HCT116 (cell line): ENCODE measurements at regions not wholly inside any gene's neighbourhood (a gene's known extent, or its start where the extent isn't known, plus 50 kb on each side); places are given as distances from the start of the nearest gene placed in this dataset.

Experiments
- ATAC-seq: fragments of 200-7000 bp; cut with Tn5 transposase; 2 replicates; pipeline ENCODE4 v1.9.1; 2020; ENCODE audit warnings: mild to moderate bottlenecking, moderate library complexity
- BruUV-seq: library from RNA; stranded (reverse); fragments of 400-500 nt; replicated peaks from 2 replicates; lab custom pipeline; 2021; lab: Mats Ljungman, UMichigan
- CTCF ChIA-PET: fragments of 300-600 bp; sonication (Branson Sonifier 250); formaldehyde crosslinking; loops from one replicate; lab custom pipeline; 2021; ENCODE audit warnings: antibody characterized with exemption; lab: Charles Lee
- POLR2A ChIA-PET: fragments of 300-600, 350-600 bp; sonication (Branson Sonifier 250); formaldehyde crosslinking; loops from one replicate; lab custom pipeline; 2021; ENCODE audit warnings: antibody characterized with exemption; lab: Charles Lee
- RAD21 ChIA-PET, 2 experiments: fragments of 300-600 bp; sonication (Branson Sonifier 250); formaldehyde crosslinking; loops; one replicate each; lab custom pipeline; 2023; ENCODE audit warnings: low total read pairs in 2 of 2; ENCODE audit not compliant: uncharacterized antibody in 2 of 2, unreplicated experiment in 2 of 2, low non-redundant PET in 1 of 2; lab: Charles Lee
- DNase-seq: peaks from one replicate; pipeline ENCODE4 v3.0.0-alpha.2; 2010; ENCODE audit warnings: low read depth, low spot score
- H2AFZ ChIP-seq: fragments of 200-600 bp; shearing (Covaris generic), sonication (generic); 2 replicates; pipeline ENCODE4 v1.6.1; 2017; ENCODE audit warnings: low read depth, mixed run types, mixed read lengths, antibody characterized with exemption, low read length; ENCODE audit not compliant: poor library complexity, severe bottlenecking
- H3K27ac ChIP-seq: 2 replicates; pipeline ENCODE4 v1.5.1; 2012; ENCODE audit warnings: low read depth, low read length
- H3K27me3 ChIP-seq: fragments of 200-600 bp; sonication (generic); 2 replicates; pipeline ENCODE4 v1.6.1; 2016; ENCODE audit warnings: mixed run types, low read length, mixed read lengths; ENCODE audit not compliant: insufficient read depth
- H3K36me3 ChIP-seq, 2 experiments: fragments of 200-500 bp in 1 of 2; fragments of 200-600 bp in 1 of 2; sonication (Bioruptor generic) in 1 of 2; sonication (generic) in 1 of 2; 2 replicates each; pipeline versions ENCODE4 v1.5.1 to v1.6.1; 2014 to 2016; ENCODE audit warnings: low read length in 2 of 2, inconsistent platforms in 1 of 2, mixed read lengths in 1 of 2, mixed run types in 1 of 2; ENCODE audit not compliant: insufficient read depth in 2 of 2, control insufficient read depth in 1 of 2
- H3K4me1 ChIP-seq, 2 experiments: fragments of 200-600 bp in 1 of 2; sonication (generic) in 1 of 2; 2 replicates each; pipeline versions ENCODE4 v1.5.1 to v1.6.1; 2012 to 2017; ENCODE audit warnings: low read length in 2 of 2, inconsistent platforms in 1 of 2, mild to moderate bottlenecking in 1 of 2, mixed read lengths in 1 of 2, mixed run types in 1 of 2, moderate library complexity in 1 of 2; ENCODE audit not compliant: insufficient read depth in 2 of 2, control insufficient read depth in 1 of 2
- H3K4me2 ChIP-seq: fragments of 200-600 bp; sonication (generic); 2 replicates; pipeline ENCODE4 v1.6.1; 2017; ENCODE audit warnings: mixed run types, low read length, mixed read lengths
- H3K4me3 ChIP-seq, 2 experiments: fragments of 200-600 bp in 1 of 2; sonication (generic) in 1 of 2; replicated peaks in 1 of 2; 2 replicates each; pipeline ENCODE4 v1.5.1; 2011 to 2016; ENCODE audit warnings: low read length in 2 of 2, control low read depth in 1 of 2, low read depth in 1 of 2, mild to moderate bottlenecking in 1 of 2, mixed read lengths in 1 of 2, mixed run types in 1 of 2
- H3K79me2 ChIP-seq: fragments of 200-600 bp; sonication (generic); 2 replicates; pipeline ENCODE4 v1.6.1; 2017; ENCODE audit warnings: mild to moderate bottlenecking, mixed run types, low read length, moderate library complexity, mixed read lengths; ENCODE audit not compliant: insufficient read depth
- H3K9ac ChIP-seq: fragments of 200-600 bp; sonication (generic); 2 replicates; pipeline ENCODE4 v1.6.1; 2016; ENCODE audit warnings: low read length, mixed read lengths
- H3K9me2 ChIP-seq: fragments of 200-600 bp; sonication (generic), shearing (Covaris generic); 2 replicates; pipeline ENCODE4 v1.6.1; 2017; ENCODE audit warnings: mixed run types, mild to moderate bottlenecking, moderate library complexity; ENCODE audit not compliant: insufficient read depth
- H3K9me3 ChIP-seq, 2 experiments: fragments of 200-500 bp in 1 of 2; fragments of 200-600 bp in 1 of 2; sonication (Bioruptor generic) in 1 of 2; sonication (generic) in 1 of 2; 2 replicates each; pipeline ENCODE4 v1.6.1; 2014 to 2017; ENCODE audit warnings: low read length in 2 of 2, mixed read lengths in 2 of 2, inconsistent platforms in 1 of 2, low read depth in 1 of 2, mild to moderate bottlenecking in 1 of 2, mixed run types in 1 of 2, moderate library complexity in 1 of 2; ENCODE audit not compliant: control insufficient read depth in 1 of 2, insufficient read depth in 1 of 2
- H4K20me1 ChIP-seq: fragments of 200-600 bp; sonication (generic), shearing (Covaris generic); 2 replicates; pipeline ENCODE4 v1.6.1; 2017; ENCODE audit warnings: mixed run types, mild to moderate bottlenecking, moderate library complexity; ENCODE audit not compliant: insufficient read depth
- ATF3 ChIP-seq: IDR thresholded peaks from 2 replicates; pipeline ENCODE4 v1.6.1; 2012
- CBX3 ChIP-seq: IDR thresholded peaks from 2 replicates; pipeline ENCODE4 v1.6.1; 2012; ENCODE audit warnings: low read depth
- CEBPB ChIP-seq: IDR thresholded peaks from 2 replicates; pipeline ENCODE4 v1.6.1; 2012; ENCODE audit warnings: low read depth
- CTCF ChIP-seq, 3 experiments: fragments of 200-600 bp in 1 of 3; sonication (generic) in 1 of 3; IDR thresholded peaks in 2 of 3; conservative IDR thresholded peaks in 1 of 3; 2 replicates each; pipeline ENCODE4 v1.5.1; 2012 to 2017; ENCODE audit warnings: low read depth in 2 of 3, low read length in 2 of 3, antibody characterized with exemption in 1 of 3, borderline replicate concordance in 1 of 3, control low read depth in 1 of 3, mild to moderate bottlenecking in 1 of 3, mixed read lengths in 1 of 3, mixed run types in 1 of 3, moderate library complexity in 1 of 3; ENCODE audit not compliant: insufficient read depth in 1 of 3
- EZH2phosphoT487 ChIP-seq: fragments of 200-600 bp; IDR thresholded peaks from 2 replicates; pipeline ENCODE4 v1.6.1; 2018; ENCODE audit warnings: antibody characterized with exemption, borderline replicate concordance
- JUND ChIP-seq: IDR thresholded peaks from 2 replicates; pipeline ENCODE4 v1.6.1; 2012
- POLR2AphosphoS5 ChIP-seq: IDR thresholded peaks from 2 replicates; pipeline ENCODE4 v1.6.1; 2011; ENCODE audit warnings: mild to moderate bottlenecking, low read depth, low read length, moderate library complexity
- SP1 ChIP-seq: IDR thresholded peaks from 2 replicates; pipeline ENCODE4 v1.6.1; 2012; ENCODE audit warnings: low read depth
- TCF7L2 ChIP-seq: IDR thresholded peaks from 2 replicates; pipeline ENCODE4 v1.7.0; 2011; ENCODE audit warnings: borderline replicate concordance, inconsistent platforms; ENCODE audit not compliant: insufficient read depth, insufficient read length; ENCODE audit errors: extremely low read depth
- ZBTB33 ChIP-seq: IDR thresholded peaks from 2 replicates; pipeline ENCODE4 v1.6.1; 2011; ENCODE audit warnings: mild to moderate bottlenecking, low read length, moderate library complexity; ENCODE audit not compliant: insufficient replicate concordance; ENCODE audit errors: extremely low read depth
- intact Hi-C: fragments of 100-400 bp; cut with micrococcal nuclease; formaldehyde crosslinking; loops from 2 replicates; pipeline ENCODE4 v1.10.0; 2022

- Histone ChIP-seq H4K20me1 (no peaks in the 10 kb centered on the region), H2AFZ (no peak overlapping the region), H3K4me2 (no peak overlapping the region), H3K9me2 (no peaks in the 10 kb centered on the region), H3K79me2 (no peaks in the 10 kb centered on the region), H3K9me3 (no peaks in the 10 kb centered on the region), H3K4me1 (no peaks in the 10 kb centered on the region; a peak in 1 of 4 replicates), H3K9ac (no peak overlapping the region), H3K27ac (no peak overlapping the region), H3K36me3 (no peaks in the 10 kb centered on the region), H3K27me3 (no peaks in the 10 kb centered on the region), H3K4me3 (no peak overlapping the region)
- intact Hi-C loops, result no loop called here
- CTCF ChIA-PET, result no interaction called here
- RAD21 ChIA-PET, result no interaction called here
- no peak for ATAC-seq
- DNase-seq, result no peak
- no TSS peak for BruUV-seq
- TF ChIP-seq ATF3 (no peak), ZBTB33 (no peak), POLR2AphosphoS5 (no peak)
- POLR2A ChIA-PET, result no interaction called here
These were observed 76.9 kb downstream of the CLDN34 start for GRCh38 chrX:10044021-10044420.

- TF ChIP-seq POLR2AphosphoS5, result no peak
- TF ChIP-seq EZH2phosphoT487, result no peak
- no peak for TF ChIP-seq CBX3
- TF ChIP-seq SP1, result no peak
- no peak for TF ChIP-seq TCF7L2
- no peak for TF ChIP-seq CEBPB
- TF ChIP-seq CTCF (IDR thresholded peaks at IDR 0.05 in 2 of 3, conservative IDR thresholded peaks at IDR 0.05 in 1 of 3; ENCODE audit: borderline replicate concordance in 1 of 3, insufficient read depth in 1 of 3, low read depth in 2 of 3, low read length in 2 of 3), result no peak
- TF ChIP-seq JUND, result no peak
- Histone ChIP-seq H3K9me2 (no peaks in the 10 kb centered on the region), H3K4me1 (no peaks in the 10 kb centered on the region), H2AFZ (no peak overlapping the region), H3K36me3 (no peaks in the 10 kb centered on the region), H4K20me1 (no peaks in the 10 kb centered on the region), H3K9ac (no peak overlapping the region), H3K9me3 (no peaks in the 10 kb centered on the region), H3K4me2 (no peak overlapping the region), H3K4me3 (no peak overlapping the region), H3K27me3 (no peaks in the 10 kb centered on the region), H3K79me2 (no peaks in the 10 kb centered on the region), H3K27ac (no peak overlapping the region)
- no peak for ATAC-seq
- intact Hi-C loops, result no loop called here
- no peak for DNase-seq
- ChIA-PET CTCF (no interaction called here), RAD21 (no interaction called here), POLR2A (no interaction called here)
- BruUV-seq, result no TSS peak
These were observed 78.3 kb downstream of the CLDN34 start for GRCh38 chrX:10045327-10046000.
